K562 (cell line): ENCODE measurements at regions not wholly inside any gene's neighbourhood (a gene's known extent, or its start where the extent isn't known, plus 50 kb on each side); places are given as distances from the start of the nearest gene placed in this dataset.

Experiments used
- ATAC-seq: fragments of 200-7000 bp; cut with Tn5 transposase; 3 replicates; pipeline ENCODE4 v1.9.1; 2020; ENCODE audit warnings: moderate library complexity
- BruUV-seq: library from RNA; stranded (reverse); fragments of 400-500 nt; replicated peaks from 2 replicates; lab custom pipeline; 2021; lab: Mats Ljungman, UMichigan
- CTCF ChIA-PET: fragments of 300-600 bp; formaldehyde crosslinking; extraction: SDS; loops from one replicate; lab custom pipeline; 2021; ENCODE audit warnings: low intra/inter-chr PET ratio; lab: Yijun Ruan, JAX
- POLR2A ChIA-PET: fragments of 300-600, 350-650 bp; sonication (Branson Sonifier 250); formaldehyde crosslinking; extraction: SDS; loops from one replicate; lab custom pipeline; 2021; ENCODE audit warnings: antibody characterized with exemption, inconsistent platforms; lab: Yijun Ruan, JAX
- DNase-seq, 4 experiments: peaks; one replicate each; pipeline versions ENCODE4 v3.0.0 to v3.0.0-alpha.2; 2011 to 2018; ENCODE audit warnings: low spot score in 3 of 4, mixed read lengths in 3 of 4; ENCODE audit errors: extremely low read depth in 1 of 4
- FAIRE-seq: peaks from 2 replicates; lab custom pipeline; 2011; peaks lifted over from hg19 to GRCh38; lab: Jason Lieb, UNC
- H2AFZ ChIP-seq: 2 replicates; pipeline ENCODE4 v1.6.0; 2011; ENCODE audit warnings: low read depth, low read length, control low read depth, inconsistent platforms
- H3K27ac ChIP-seq: fragments of 200-600 bp; 3 replicates; pipeline ENCODE4 v1.8.0; 2011; ENCODE audit warnings: low read depth, mild to moderate bottlenecking, control low read depth, inconsistent platforms, low read length, moderate library complexity, mixed read lengths; ENCODE audit errors: extremely low read depth
- H3K27me3 ChIP-seq, 2 experiments: fragments of 300-600 bp in 1 of 2; 2 replicates in 1 of 2; 3 replicates in 1 of 2; pipeline versions ENCODE4 v1.6.0 to v1.8.0; 2011; ENCODE audit warnings: inconsistent platforms in 2 of 2, low read length in 2 of 2, mild to moderate bottlenecking in 1 of 2, mixed read lengths in 1 of 2, moderate library complexity in 1 of 2; ENCODE audit not compliant: control insufficient read depth in 2 of 2, insufficient read depth in 2 of 2
- H3K36me3 ChIP-seq: fragments of 300-600 bp; 3 replicates; pipeline ENCODE4 v1.8.0; 2011; ENCODE audit warnings: mild to moderate bottlenecking, low read length, inconsistent platforms; ENCODE audit not compliant: control insufficient read depth, insufficient read depth
- H3K4me1 ChIP-seq, 2 experiments: fragments of 200-600 bp in 1 of 2; replicated peaks in 1 of 2; 2 replicates in 1 of 2; 3 replicates in 1 of 2; pipeline versions ENCODE4 v1.5.1 to v1.8.0; 2011; ENCODE audit warnings: inconsistent platforms in 2 of 2, low read length in 2 of 2, mild to moderate bottlenecking in 1 of 2, mixed read lengths in 1 of 2, moderate library complexity in 1 of 2; ENCODE audit not compliant: control insufficient read depth in 2 of 2, insufficient read depth in 2 of 2
- H3K4me2 ChIP-seq: 2 replicates; pipeline ENCODE4 v1.6.1; 2011; ENCODE audit warnings: low read length, control low read depth, inconsistent platforms, mixed read lengths; ENCODE audit not compliant: insufficient read depth
- H3K4me3 ChIP-seq: fragments of 200-600 bp; sonication (generic), shearing (Covaris generic); 2 replicates; pipeline ENCODE4 v1.5.1; 2016; ENCODE audit warnings: control low read depth, inconsistent platforms
- H3K79me2 ChIP-seq: fragments of 200-600 bp; 3 replicates; pipeline ENCODE4 v1.8.0; 2011; ENCODE audit warnings: low read length, inconsistent platforms; ENCODE audit not compliant: control insufficient read depth, insufficient read depth
- H3K9ac ChIP-seq, 2 experiments: 2 replicates each; pipeline versions ENCODE4 v1.6.0 to v1.6.1; 2011; ENCODE audit warnings: low read depth in 2 of 2, low read length in 2 of 2, control low read depth in 1 of 2, inconsistent platforms in 1 of 2, mild to moderate bottlenecking in 1 of 2, mixed read lengths in 1 of 2; ENCODE audit not compliant: insufficient read depth in 1 of 2
- H3K9me1 ChIP-seq: one replicate; pipeline ENCODE4 v1.6.0; 2011; ENCODE audit warnings: inconsistent platforms, mild to moderate bottlenecking, low read length, moderate library complexity; ENCODE audit not compliant: control insufficient read depth, insufficient read depth
- H3K9me3 ChIP-seq: replicated peaks from 2 replicates; pipeline ENCODE4 v1.5.1; 2011; ENCODE audit warnings: low read depth, low read length, inconsistent platforms; ENCODE audit not compliant: control insufficient read depth, insufficient read depth
- H4K20me1 ChIP-seq: replicated peaks from 2 replicates; pipeline ENCODE4 v1.6.1; 2011; ENCODE audit warnings: low read length, inconsistent platforms, mixed read lengths; ENCODE audit not compliant: control insufficient read depth, insufficient read depth
- FOXK2 ChIP-seq, 2 experiments: fragments of 450-650 bp; IDR thresholded peaks in 1 of 2; conservative IDR thresholded peaks in 1 of 2; 2 replicates each; pipeline ENCODE4 v1.6.1; 2016; ENCODE audit warnings: low read depth in 2 of 2, mild to moderate bottlenecking in 1 of 2
- KDM5B ChIP-seq: fragments of 200-600 bp; sonication (generic); IDR thresholded peaks from 2 replicates; pipeline ENCODE4 v1.6.1; 2012; ENCODE audit warnings: low read depth, mild to moderate bottlenecking, moderate library complexity, low read length, control low read depth, inconsistent platforms; ENCODE audit not compliant: insufficient replicate concordance
- RCOR1 ChIP-seq, 2 experiments: IDR thresholded peaks; 2 replicates each; pipeline ENCODE4 v1.6.1; 2012; ENCODE audit warnings: low read depth in 2 of 2, low read length in 2 of 2, borderline replicate concordance in 1 of 2, improper control_type of control experiment in 1 of 2
- ZBTB17 ChIP-seq: fragments of 450-650 bp; formaldehyde crosslinking; IDR thresholded peaks from 2 replicates; pipeline ENCODE4 v1.4.0; 2020; ENCODE audit warnings: mild to moderate bottlenecking
- ZNF212 ChIP-seq: fragments of 450-650 bp; formaldehyde crosslinking; IDR thresholded peaks from 2 replicates; pipeline ENCODE4 v1.4.0; 2020; ENCODE audit warnings: mild to moderate bottlenecking
- ZNF589 ChIP-seq: fragments of 200-800 bp; sonication (Bioruptor generic); IDR thresholded peaks from 2 replicates; pipeline ENCODE4 v1.6.1; 2016; ENCODE audit warnings: low read depth, missing genetic modification characterization, missing compliant biosample characterization
- ZNF77 ChIP-seq: fragments of 250-450 bp; sonication (Bioruptor Pico); IDR thresholded peaks from 2 replicates; pipeline ENCODE4 v1.5.0; 2020
- WGBS: fragments of 100-300 bp; shearing (Covaris generic); methylation state at CpG from one replicate; pipeline ENCODE4 v1.1.6; 2016; ENCODE audit warnings: low coverage, mixed read lengths; ENCODE audit not compliant: insufficient coverage; ENCODE audit errors: missing lambda C conversion rate; 5-methylcytosine and 5-hydroxymethylcytosine counted together
- in situ Hi-C: fragments of 300-500 bp; cut with MboI; formaldehyde crosslinking; loops from 4 replicates; pipeline ENCODE4 v1.15.0; 2018; ENCODE audit warnings: inconsistent platforms, mixed read lengths
- intact Hi-C: fragments of 100-400 bp; cut with micrococcal nuclease; formaldehyde crosslinking; loops from 2 replicates; pipeline ENCODE4 v1.14.2; 2022
- TF ChIP-seq, protein P1 (sequence below): sonication (generic); formaldehyde crosslinking; IDR thresholded peaks from 2 replicates; pipeline ENCODE4 v1.9.0; 2022; ENCODE audit warnings: mild to moderate bottlenecking, missing genetic modification reagents
- TF ChIP-seq, protein P2 (sequence below): fragments of 450-650 bp; IDR thresholded peaks from 2 replicates; pipeline ENCODE4 v1.6.1; 2018; ENCODE audit warnings: mild to moderate bottlenecking, low read depth; ENCODE audit not compliant: partially characterized antibody

DNA sequence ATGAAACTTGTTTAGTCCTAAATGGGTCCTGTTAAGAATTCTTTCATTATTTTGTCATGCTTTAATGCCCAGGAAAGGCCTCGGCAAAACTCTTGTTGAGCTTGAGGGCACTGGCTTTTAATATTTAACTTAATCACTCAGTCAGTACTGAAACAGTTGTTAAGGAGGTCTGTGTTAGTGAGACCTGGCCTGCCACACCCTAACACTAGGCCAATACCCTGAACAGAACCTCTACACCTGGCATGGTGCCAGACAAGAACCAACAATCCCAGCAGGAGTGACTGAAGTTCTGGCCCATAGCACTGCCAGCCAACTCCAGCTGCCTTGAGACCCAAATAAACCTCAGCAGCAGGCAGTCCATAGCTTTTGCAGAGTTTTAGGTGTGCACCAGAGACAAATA, 85.7 kb upstream of the ITM2A start (continued):
- TF ChIP-seq KDM5B, result no peak
- TF ChIP-seq, protein P1, sequence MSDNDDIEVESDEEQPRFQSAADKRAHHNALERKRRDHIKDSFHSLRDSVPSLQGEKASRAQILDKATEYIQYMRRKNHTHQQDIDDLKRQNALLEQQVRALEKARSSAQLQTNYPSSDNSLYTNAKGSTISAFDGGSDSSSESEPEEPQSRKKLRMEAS, result no peak

DNA sequence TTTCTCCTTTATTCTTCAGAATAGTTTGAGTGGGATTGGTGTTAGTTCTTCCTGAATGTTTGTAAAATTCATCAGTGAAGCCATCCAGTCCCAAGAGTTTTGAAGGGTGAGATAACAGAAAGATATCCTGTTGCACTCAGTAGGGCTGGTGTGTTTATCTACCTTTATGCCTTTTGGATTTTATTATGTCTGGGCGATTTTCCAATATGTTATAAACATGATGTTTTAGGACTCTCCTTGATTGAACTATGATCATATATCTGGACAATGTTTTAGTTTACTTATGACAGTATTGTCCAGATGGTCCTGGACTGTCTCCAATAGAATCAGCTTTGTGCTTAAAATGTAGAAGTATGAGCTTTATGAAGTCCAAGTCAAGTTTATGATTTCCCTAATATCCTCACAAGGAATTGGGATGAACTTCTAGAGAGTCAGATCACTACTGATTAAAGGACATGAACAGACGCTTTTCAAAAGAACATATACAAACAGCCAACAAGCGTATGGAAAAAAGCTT, 77.6 kb upstream of the ITM2A start:
- Histone ChIP-seq H3K36me3 (no peaks in the 10 kb centered on the region), H3K9me1 (no peaks in the 10 kb centered on the region), H3K79me2 (no peaks in the 10 kb centered on the region), H3K27me3 (no peaks in the 10 kb centered on the region), H3K27ac (no peak overlapping the region), H3K4me2 (no peak overlapping the region), H2AFZ (no peak overlapping the region), H3K9me3 (no peaks in the 10 kb centered on the region), H3K4me3 (no peak overlapping the region), H3K9ac (no peak overlapping the region), H3K4me1 (no peaks in the 10 kb centered on the region), H4K20me1 (no peaks in the 10 kb centered on the region)
- WGBS, result 3% methylated on average over 3 of the region's 3 CpGs
- intact Hi-C loops (no loop called here), in situ Hi-C loops (no loop called here)
- BruUV-seq, result no TSS peak
- FAIRE-seq, result no peak
- no peak for TF ChIP-seq FOXK2 (conservative IDR thresholded peaks at IDR 0.05 in 1 of 2, IDR thresholded peaks at IDR 0.05 in 1 of 2; ENCODE audit: low read depth in 2 of 2)
- no peak for DNase-seq
- ChIA-PET CTCF (no interaction called here), POLR2A (no interaction called here)
- ATAC-seq, result no peak

DNA sequence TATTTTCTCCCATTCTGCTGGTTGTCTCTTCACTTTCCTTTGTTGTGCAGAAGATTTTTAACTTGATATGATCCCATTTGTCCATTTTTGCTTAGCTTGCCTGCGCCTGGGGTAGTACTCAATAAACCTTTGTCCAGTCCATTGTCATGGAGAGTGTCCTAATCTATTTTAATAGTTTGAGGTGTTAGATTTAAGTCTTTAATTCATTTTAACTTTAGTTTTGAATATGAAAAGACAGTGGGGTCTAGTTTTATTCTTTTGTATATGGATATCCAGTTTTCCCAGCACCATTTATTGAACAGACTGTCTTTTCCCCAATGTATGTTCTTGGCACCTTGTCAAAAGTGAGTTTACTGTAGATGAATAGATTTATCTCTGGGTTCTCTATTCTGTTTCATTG, 76.0 kb upstream of the ITM2A start:
- Histone ChIP-seq H3K27me3 (no peaks in the 10 kb centered on the region), H3K4me2 (no peak overlapping the region), H3K4me1 (no peaks in the 10 kb centered on the region), H3K4me3 (no peak overlapping the region), H3K9me3 (no peaks in the 10 kb centered on the region), H4K20me1 (no peaks in the 10 kb centered on the region), H3K36me3 (no peaks in the 10 kb centered on the region), H3K9me1 (no peaks in the 10 kb centered on the region), H3K27ac (no peak overlapping the region), H3K9ac (no peak overlapping the region)
- WGBS, result 0% methylated on average over 1 of the region's 1 CpG
- intact Hi-C loops, result no loop called here
- ATAC-seq, result no peak
- POLR2A ChIA-PET, result no interaction called here
- no TSS peak for BruUV-seq
- in situ Hi-C loops, result no loop called here
- FAIRE-seq, result no peak
- TF ChIP-seq ZNF589 (CRISPR knock-in tag) (no peak), ZNF212 (CRISPR knock-in tag) (no peak), ZBTB17 (CRISPR knock-in tag) (no peak), ZNF77 (CRISPR knock-in tag) (no peak), RCOR1 (IDR thresholded peaks at IDR 0.05; ENCODE audit: borderline replicate concordance in 1 of 2, low read depth in 2 of 2, low read length in 2 of 2) (no peak)
- TF ChIP-seq, protein P2, sequence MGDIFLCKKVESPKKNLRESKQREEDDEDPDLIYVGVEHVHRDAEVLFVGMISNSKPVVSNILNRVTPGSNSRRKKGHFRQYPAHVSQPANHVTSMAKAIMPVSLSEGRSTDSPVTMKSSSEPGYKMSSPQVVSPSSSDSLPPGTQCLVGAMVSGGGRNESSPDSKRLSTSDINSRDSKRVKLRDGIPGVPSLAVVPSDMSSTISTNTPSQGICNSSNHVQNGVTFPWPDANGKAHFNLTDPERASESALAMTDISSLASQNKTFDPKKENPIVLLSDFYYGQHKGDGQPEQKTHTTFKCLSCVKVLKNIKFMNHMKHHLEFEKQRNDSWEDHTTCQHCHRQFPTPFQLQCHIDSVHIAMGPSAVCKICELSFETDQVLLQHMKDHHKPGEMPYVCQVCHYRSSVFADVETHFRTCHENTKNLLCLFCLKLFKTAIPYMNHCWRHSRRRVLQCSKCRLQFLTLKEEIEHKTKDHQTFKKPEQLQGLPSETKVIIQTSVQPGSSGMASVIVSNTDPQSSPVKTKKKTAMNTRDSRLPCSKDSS, result no peak
- TF ChIP-seq, all 486 proteins: peak for 0
- CTCF ChIA-PET, result no interaction called here
- H2AFZ ChIP-seq, result no peak overlapping the region
- DNase-seq, result no peak
- no peaks in the 10 kb centered on the region for H3K79me2 ChIP-seq
